IMR-90 (cell line): ENCODE measurements at regions not wholly inside any gene's neighbourhood (a gene's known extent, or its start where the extent isn't known, plus 50 kb on each side); places are given as distances from the start of the nearest gene placed in this dataset.

Source experiments
- ATAC-seq: fragments of 200-7000 bp; cut with Tn5 transposase; 2 replicates; pipeline ENCODE4 v1.9.1; 2020; ENCODE audit warnings: low read depth, mild to moderate bottlenecking, moderate library complexity
- BruUV-seq: library from RNA; stranded (reverse); fragments of 400-500 nt; replicated peaks from 2 replicates; lab custom pipeline; 2021; lab: Mats Ljungman, UMichigan
- CTCF ChIA-PET: fragments of 300-600 bp; formaldehyde crosslinking; extraction: SDS; loops from one replicate; lab custom pipeline; 2021; ENCODE audit warnings: antibody characterized with exemption; lab: Yijun Ruan, JAX
- POLR2A ChIA-PET: fragments of 300-600 bp; sonication (Branson Sonifier 250); formaldehyde crosslinking; loops from one replicate; lab custom pipeline; 2022; ENCODE audit warnings: antibody characterized with exemption; ENCODE audit not compliant: unreplicated experiment; lab: Charles Lee
- DNase-seq: peaks from one replicate; pipeline ENCODE4 v3.0.0; 2013
- H2AFZ ChIP-seq: replicated peaks from 2 replicates; pipeline ENCODE3; 2013; ENCODE audit warnings: low read length, mild to moderate bottlenecking; ENCODE audit not compliant: poor library complexity
- H2AK5ac ChIP-seq: 2 replicates; pipeline ENCODE4 v1.6.1; 2013; ENCODE audit warnings: low read depth, low read length, inconsistent platforms
- H2AK9ac ChIP-seq: replicated peaks from 2 replicates; pipeline ENCODE3; 2013; ENCODE audit warnings: mild to moderate bottlenecking, low read depth, low read length, moderate library complexity; ENCODE audit not compliant: poor library complexity
- H2BK120ac ChIP-seq: 2 replicates; pipeline ENCODE4 v1.6.1; 2013; ENCODE audit warnings: low read depth, low read length, inconsistent platforms
- H2BK15ac ChIP-seq: 3 replicates; pipeline ENCODE4 v1.6.1; 2013; ENCODE audit warnings: low read depth, low read length, inconsistent platforms
- H2BK20ac ChIP-seq: 2 replicates; pipeline ENCODE4 v1.6.1; 2013; ENCODE audit warnings: low read depth, mild to moderate bottlenecking, inconsistent platforms, low read length, moderate library complexity
- H2BK5ac ChIP-seq: 2 replicates; pipeline ENCODE4 v1.6.1; 2013; ENCODE audit warnings: mild to moderate bottlenecking, low read depth, low read length, inconsistent platforms; ENCODE audit not compliant: poor library complexity, severe bottlenecking
- H3K14ac ChIP-seq: replicated peaks from 2 replicates; pipeline ENCODE4 v1.6.1; 2013; ENCODE audit warnings: low read depth, low read length, inconsistent platforms
- H3K18ac ChIP-seq: 2 replicates; pipeline ENCODE4 v1.6.1; 2013; ENCODE audit warnings: low read depth, low read length, control low read depth
- H3K23ac ChIP-seq: 2 replicates; pipeline ENCODE4 v1.6.1; 2013; ENCODE audit warnings: low read depth, low read length, inconsistent platforms
- H3K27ac ChIP-seq: 2 replicates; pipeline ENCODE4 v1.5.1; 2013; ENCODE audit warnings: mild to moderate bottlenecking, control low read depth, low read length; ENCODE audit not compliant: insufficient read depth
- H3K27me3 ChIP-seq: 2 replicates; pipeline ENCODE4 v1.6.1; 2013; ENCODE audit warnings: low read length; ENCODE audit not compliant: control insufficient read depth, insufficient read depth
- H3K36me3 ChIP-seq: 2 replicates; pipeline ENCODE4 v1.6.1; 2013; ENCODE audit warnings: low read length, mixed read lengths; ENCODE audit not compliant: control insufficient read depth, insufficient read depth
- H3K4ac ChIP-seq: 2 replicates; pipeline ENCODE4 v1.6.1; 2013; ENCODE audit warnings: low read depth, low read length, inconsistent platforms
- H3K4me1 ChIP-seq: 2 replicates; pipeline ENCODE4 v1.6.1; 2013; ENCODE audit warnings: low read length, mixed read lengths; ENCODE audit not compliant: control insufficient read depth, insufficient read depth
- H3K4me2 ChIP-seq: 2 replicates; pipeline ENCODE4 v1.6.1; 2013; ENCODE audit warnings: low read depth, mild to moderate bottlenecking, control low read depth, low read length, moderate library complexity
- H3K4me3 ChIP-seq: 2 replicates; pipeline ENCODE4 v1.5.1; 2013; ENCODE audit warnings: low read depth, mild to moderate bottlenecking, control low read depth, low read length, moderate library complexity; ENCODE audit not compliant: insufficient read depth
- H3K56ac ChIP-seq: 2 replicates; pipeline ENCODE4 v1.6.1; 2013; ENCODE audit warnings: low read length, inconsistent platforms; ENCODE audit not compliant: insufficient read depth; ENCODE audit errors: extremely low read depth
- H3K79me1 ChIP-seq, 2 experiments: 2 replicates each; pipeline ENCODE4 v1.6.1; 2013; ENCODE audit warnings: low read length in 2 of 2, inconsistent platforms in 1 of 2, low read depth in 1 of 2
- H3K9ac ChIP-seq: 2 replicates; pipeline ENCODE4 v1.6.1; 2013; ENCODE audit warnings: low read depth, low read length, control low read depth
- H3K9me1 ChIP-seq: 2 replicates; pipeline ENCODE4 v1.6.1; 2013; ENCODE audit warnings: low read length, inconsistent platforms; ENCODE audit not compliant: insufficient read depth
- H3K9me3 ChIP-seq: 2 replicates; pipeline ENCODE4 v1.6.1; 2013; ENCODE audit warnings: low read length; ENCODE audit not compliant: control insufficient read depth, insufficient read depth
- H4K20me1 ChIP-seq: 2 replicates; pipeline ENCODE4 v1.6.1; 2013; ENCODE audit warnings: low read length, inconsistent platforms; ENCODE audit not compliant: insufficient read depth
- H4K5ac ChIP-seq: 2 replicates; pipeline ENCODE4 v1.6.1; 2013; ENCODE audit warnings: mild to moderate bottlenecking, low read depth, low read length, control low read depth
- H4K8ac ChIP-seq, 2 experiments: 2 replicates each; pipeline ENCODE4 v1.6.1; 2013; ENCODE audit warnings: low read depth in 2 of 2, low read length in 2 of 2, control low read depth in 1 of 2, inconsistent platforms in 1 of 2
- H4K91ac ChIP-seq: 2 replicates; pipeline ENCODE4 v1.6.1; 2013; ENCODE audit warnings: low read depth, low read length, inconsistent platforms; ENCODE audit not compliant: insufficient read depth
- BHLHE40 ChIP-seq: fragments of 150-350 bp; IDR thresholded peaks from 2 replicates; pipeline ENCODE4 v1.6.1; 2016; ENCODE audit warnings: mild to moderate bottlenecking, low read depth, low read length
- CEBPB ChIP-seq: IDR thresholded peaks from 2 replicates; pipeline ENCODE4 v1.6.1; 2012; ENCODE audit warnings: low read depth, low read length, improper control_type of control experiment
- CTCF ChIP-seq: conservative IDR thresholded peaks from 2 replicates; pipeline ENCODE4 v1.5.1; 2012; ENCODE audit warnings: mild to moderate bottlenecking, low read depth, low read length, improper control_type of control experiment
- ELK1 ChIP-seq: fragments of 150-350 bp; IDR thresholded peaks from 2 replicates; pipeline ENCODE4 v1.6.1; 2016; ENCODE audit warnings: low read depth, mild to moderate bottlenecking, low read length, moderate library complexity, borderline replicate concordance
- FOS ChIP-seq: fragments of 150-350 bp; IDR thresholded peaks from 2 replicates; pipeline ENCODE4 v1.6.1; 2016; ENCODE audit warnings: low read depth, low read length
- MAFK ChIP-seq: IDR thresholded peaks from 2 replicates; pipeline ENCODE4 v1.6.1; 2012; ENCODE audit warnings: low read depth, low read length, improper control_type of control experiment
- MAZ ChIP-seq: IDR thresholded peaks from 2 replicates; pipeline ENCODE4 v1.6.1; 2012; ENCODE audit warnings: low read depth, mild to moderate bottlenecking, low read length, improper control_type of control experiment, moderate library complexity, borderline replicate concordance
- MXI1 ChIP-seq: IDR thresholded peaks from 2 replicates; pipeline ENCODE4 v1.6.1; 2012; ENCODE audit warnings: low read depth, mild to moderate bottlenecking, low read length, moderate library complexity, borderline replicate concordance
- NFE2L2 ChIP-seq: fragments of 150-350 bp; IDR thresholded peaks from 2 replicates; pipeline ENCODE4 v1.6.1; 2016; ENCODE audit warnings: low read depth, mild to moderate bottlenecking, low read length
- POLR2A ChIP-seq: IDR thresholded peaks from 2 replicates; pipeline ENCODE4 v1.6.1; 2012; ENCODE audit warnings: mild to moderate bottlenecking, low read depth, low read length
- RAD21 ChIP-seq: IDR thresholded peaks from 2 replicates; pipeline ENCODE4 v1.6.1; 2012; ENCODE audit warnings: low read length, improper control_type of control experiment
- RCOR1 ChIP-seq: IDR thresholded peaks from 2 replicates; pipeline ENCODE4 v1.6.1; 2012; ENCODE audit warnings: mild to moderate bottlenecking, low read length, improper control_type of control experiment; ENCODE audit not compliant: insufficient replicate concordance
- RFX5 ChIP-seq: IDR thresholded peaks from 2 replicates; pipeline ENCODE4 v1.8.0; 2012; ENCODE audit warnings: low read depth, mild to moderate bottlenecking, low read length, moderate library complexity
- SMC3 ChIP-seq: fragments of 150-350 bp; IDR thresholded peaks from 2 replicates; pipeline ENCODE4 v1.6.1; 2016; ENCODE audit warnings: low read depth, mild to moderate bottlenecking, antibody characterized with exemption, low read length, moderate library complexity
- USF2 ChIP-seq: fragments of 150-350 bp; IDR thresholded peaks from 2 replicates; pipeline ENCODE4 v1.6.1; 2017; ENCODE audit warnings: mild to moderate bottlenecking, antibody characterized with exemption, low read length, low read depth
- WGBS, 2 experiments: methylation state at CpG; one replicate each; pipeline versions ENCODE4 v1.1.5 to v1.1.7; 2013; ENCODE audit warnings: missing lambda C conversion rate in 2 of 2; ENCODE audit not compliant: insufficient read length in 1 of 2; ENCODE audit errors: extremely low coverage in 2 of 2; 5-methylcytosine and 5-hydroxymethylcytosine counted together
- dilution Hi-C: fragments of 300-500 bp; cut with HindIII; formaldehyde crosslinking; loops from one replicate; pipeline ENCODE4 v1.14.3; 2018; ENCODE audit warnings: low sequenced_read_pairs; ENCODE audit not compliant: unreplicated experiment
- in situ Hi-C: fragments of 300-500 bp; cut with MboI; formaldehyde crosslinking; loops from 3 replicates; pipeline ENCODE4 v1.14.3; 2019; ENCODE audit warnings: low sequenced_read_pairs, inconsistent platforms, mixed read lengths
- intact Hi-C: fragments of 100-400 bp; cut with micrococcal nuclease; formaldehyde crosslinking; loops from 2 replicates; pipeline ENCODE4 v1.10.0; 2022

- H3K4ac ChIP-seq = no peak overlapping the region
- no peaks in the 10 kb centered on the region for H3K9me1 ChIP-seq
- H3K79me1 ChIP-seq = no peaks in the 10 kb centered on the region
- H3K18ac ChIP-seq = no peak overlapping the region
- no TSS peak for BruUV-seq
- H4K20me1 ChIP-seq = no peaks in the 10 kb centered on the region
- dilution Hi-C loops = no loop called here
- ChIA-PET CTCF (no interaction called here), POLR2A (no interaction called here)
- no peak overlapping the region for H4K8ac ChIP-seq
- no peak overlapping the region for H2BK5ac ChIP-seq
- H4K5ac ChIP-seq = no peak overlapping the region
- H2BK20ac ChIP-seq = no peak overlapping the region
- no CpG with 5 or more reads among the region's 7 CpGs for WGBS, 2 experiments
- peaks cover 3% of the 10 kb centered on the region; the same call in 1 of the 2 replicates for H3K9me3 ChIP-seq
- no peak overlapping the region for H3K56ac ChIP-seq
- in situ Hi-C loops = no loop called here
- no peaks in the 10 kb centered on the region for H3K27me3 ChIP-seq
- no peak overlapping the region for H3K14ac ChIP-seq
- no peak overlapping the region for H3K27ac ChIP-seq
- no peak overlapping the region for H4K91ac ChIP-seq
- H3K23ac ChIP-seq = no peak overlapping the region
- H3K4me1 ChIP-seq = no peaks in the 10 kb centered on the region
- H2AK9ac ChIP-seq = no peak overlapping the region
- H2BK15ac ChIP-seq = no peak overlapping the region
- no peak overlapping the region for H3K9ac ChIP-seq
- DNase-seq = no peak
- no peak overlapping the region for H2AFZ ChIP-seq
- H2AK5ac ChIP-seq = no peak overlapping the region
- TF ChIP-seq SMC3 = no peak
- no peak for TF ChIP-seq RAD21
- TF ChIP-seq POLR2A = no peak
- TF ChIP-seq BHLHE40 = no peak
- TF ChIP-seq MXI1 = no peak
- TF ChIP-seq CTCF = no peak
- no peak for TF ChIP-seq FOS
- no peak for TF ChIP-seq USF2
- no peak for TF ChIP-seq CEBPB
- TF ChIP-seq RFX5 = no peak
- TF ChIP-seq MAZ = no peak
- TF ChIP-seq RCOR1 = no peak
- no peak for TF ChIP-seq NFE2L2
- no peak for TF ChIP-seq ELK1
- TF ChIP-seq MAFK = no peak
- no peak for ATAC-seq
- no peak overlapping the region for H3K4me2 ChIP-seq
- no peaks in the 10 kb centered on the region for H3K36me3 ChIP-seq
- H2BK120ac ChIP-seq = no peak overlapping the region
- intact Hi-C loops = no loop called here
- H3K4me3 ChIP-seq = no peak overlapping the region
Observed at GRCh38 chr21:31500982-31501381, 156.9 kb upstream of the TIAM1 start.
